ENCODE measurements at regions not wholly inside any gene's neighbourhood (a gene's known extent, or its start where the extent isn't known, plus 50 kb on each side); places are given as distances from the start of the nearest gene placed in this dataset.

- no peaks in the 10 kb centered on the region for H3K36me3 Mint-ChIP-seq (ENCODE audit: insufficient read depth, unreplicated experiment)
- H3K4me1 Mint-ChIP-seq (ENCODE audit: low read depth, unreplicated experiment) = no peaks in the 10 kb centered on the region
- no peak overlapping the region for H3K27ac Mint-ChIP-seq (ENCODE audit: unreplicated experiment)
- intact Hi-C loops (cut with micrococcal nuclease; ENCODE audit: unreplicated experiment) = no loop called here
- TF ChIP-seq CTCF (IDR thresholded peaks at IDR 0.05; ENCODE audit: unreplicated experiment) = no peak
- H3K4me3 Mint-ChIP-seq (ENCODE audit: low read depth, unreplicated experiment) = no peak overlapping the region
- DNase-seq = no peak
- peaks cover 30% of the 10 kb centered on the region for H3K27me3 Mint-ChIP-seq (ENCODE audit: unreplicated experiment)
- CTCF ChIA-PET = interaction anchor here (0.5 to 1.0 kb wide), 2 partner anchors 28 to 122 kb away, joined by 3 to 5 read pairs; no protein-coding TSS in a partner anchor
- H3K9me3 Mint-ChIP-seq (ENCODE audit: low read depth, unreplicated experiment) = no peaks in the 10 kb centered on the region
- no TSS peak for BruUV-seq (replicated peaks)
These were observed 55.5 kb upstream of the FAM89A start for GRCh38 chr1:231095595-231095994.

GRCh38 chr1:231094421-231094820, 54.4 kb upstream of the FAM89A start:
- intact Hi-C loops (cut with micrococcal nuclease; ENCODE audit: unreplicated experiment) = no loop called here
- H3K27me3 Mint-ChIP-seq (ENCODE audit: unreplicated experiment) = peaks cover 30% of the 10 kb centered on the region
- CTCF ChIA-PET = interaction anchor here (0.5 to 1.2 kb wide), 2 partner anchors 12 to 764 kb away, joined by 3 to 5 read pairs; no protein-coding TSS in a partner anchor

GRCh38 chr1:231093156-231093922, 53.3 kb upstream of the FAM89A start:
- Mint-ChIP-seq H3K27ac (ENCODE audit: unreplicated experiment) (no peak overlapping the region), H3K4me1 (ENCODE audit: low read depth, unreplicated experiment) (no peaks in the 10 kb centered on the region), H3K4me3 (ENCODE audit: low read depth, unreplicated experiment) (no peak overlapping the region), H3K36me3 (ENCODE audit: insufficient read depth, unreplicated experiment) (no peaks in the 10 kb centered on the region), H3K9me3 (ENCODE audit: low read depth, unreplicated experiment) (no peaks in the 10 kb centered on the region), H3K27me3 (ENCODE audit: unreplicated experiment) (peaks cover 30% of the 10 kb centered on the region)
- CTCF ChIA-PET = interaction anchor here (1.2 kb wide), 1 partner anchor 13 kb away, joined by 3 read pairs; no protein-coding TSS in a partner anchor
- DNase-seq = no peak
- intact Hi-C loops (cut with micrococcal nuclease; ENCODE audit: unreplicated experiment) = loop anchor here (1.0 kb wide), 1 partner anchor 118 kb away; no protein-coding TSS in a partner anchor
- BruUV-seq (replicated peaks) = no TSS peak
- no peak for TF ChIP-seq CTCF (IDR thresholded peaks at IDR 0.05; ENCODE audit: unreplicated experiment)

More at GRCh38 chr1:231094421-231094820, 54.4 kb upstream of the FAM89A start:
- no TSS peak for BruUV-seq (replicated peaks)
- no peak overlapping the region for H3K27ac Mint-ChIP-seq (ENCODE audit: unreplicated experiment)
- no peak for DNase-seq
- no peak overlapping the region for H3K4me3 Mint-ChIP-seq (ENCODE audit: low read depth, unreplicated experiment)
- no peak for TF ChIP-seq CTCF (IDR thresholded peaks at IDR 0.05; ENCODE audit: unreplicated experiment)
- H3K9me3 Mint-ChIP-seq (ENCODE audit: low read depth, unreplicated experiment) = no peaks in the 10 kb centered on the region
- no peaks in the 10 kb centered on the region for H3K36me3 Mint-ChIP-seq (ENCODE audit: insufficient read depth, unreplicated experiment)
- no peaks in the 10 kb centered on the region for H3K4me1 Mint-ChIP-seq (ENCODE audit: low read depth, unreplicated experiment)

- no peak overlapping the region for H3K27ac Mint-ChIP-seq (ENCODE audit: unreplicated experiment)
- peaks cover 30% of the 10 kb centered on the region for H3K27me3 Mint-ChIP-seq (ENCODE audit: unreplicated experiment)
- H3K9me3 Mint-ChIP-seq (ENCODE audit: low read depth, unreplicated experiment) = no peaks in the 10 kb centered on the region
- CTCF ChIA-PET = interaction anchor here (1.0 kb wide), 1 partner anchor 47 kb away, joined by 4 read pairs; no protein-coding TSS in a partner anchor
- H3K4me3 Mint-ChIP-seq (ENCODE audit: low read depth, unreplicated experiment) = no peak overlapping the region
- no peaks in the 10 kb centered on the region for H3K4me1 Mint-ChIP-seq (ENCODE audit: low read depth, unreplicated experiment)
- no peak for TF ChIP-seq CTCF (IDR thresholded peaks at IDR 0.05; ENCODE audit: unreplicated experiment)
- no TSS peak for BruUV-seq (replicated peaks)
- H3K36me3 Mint-ChIP-seq (ENCODE audit: insufficient read depth, unreplicated experiment) = no peaks in the 10 kb centered on the region
- DNase-seq = no peak
- intact Hi-C loops (cut with micrococcal nuclease; ENCODE audit: unreplicated experiment) = no loop called here
These were observed 52.3 kb upstream of the FAM89A start for GRCh38 chr1:231092380-231092779.

All from Calu3 (cell line).